ENCODE measurements at regions not wholly inside any gene's neighbourhood (a gene's known extent, or its start where the extent isn't known, plus 50 kb on each side); places are given as distances from the start of the nearest gene placed in this dataset.

DNA sequence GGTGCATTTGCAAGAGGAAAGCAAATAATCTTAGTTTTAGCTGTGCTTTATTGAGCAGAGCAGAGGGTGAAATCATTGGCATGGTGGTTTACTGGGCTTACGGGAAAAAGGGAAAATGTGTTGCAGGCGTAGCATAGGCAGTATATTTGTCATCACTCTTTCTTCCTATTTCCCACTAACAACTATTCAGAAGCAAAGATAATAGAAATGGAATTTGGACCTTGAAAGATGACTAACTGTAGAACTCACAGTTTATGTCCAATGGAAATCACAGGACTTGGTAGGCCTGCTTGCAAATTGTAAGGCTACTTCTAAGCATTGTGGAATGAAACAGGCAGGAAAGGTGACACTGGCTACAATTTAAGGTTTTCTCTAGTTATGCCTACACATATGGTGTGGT is 611.9 kb upstream of the MAN1A1 start:
- Histone ChIP-seq H3K4me3 (ENCODE audit: low read length) (no peak overlapping the region), H3K9ac (ENCODE audit: extremely low read depth, low read length, poor library complexity, severe bottlenecking) (no peak overlapping the region), H3K4me1 (ENCODE audit: control insufficient read depth, insufficient read depth, low read length) (peaks cover 7% of the 10 kb centered on the region), H3K27me3 (ENCODE audit: control insufficient read depth, insufficient read depth, low read length, poor library complexity, severe bottlenecking) (no peaks in the 10 kb centered on the region), H3K36me3 (ENCODE audit: control insufficient read depth, insufficient read depth, low read length) (no peaks in the 10 kb centered on the region), H3K9me3 (ENCODE audit: control insufficient read depth, low read length) (no peaks in the 10 kb centered on the region), H3K27ac (ENCODE audit: low read depth, low read length) (no peak overlapping the region)
- TF ChIP-seq, protein P1, sequence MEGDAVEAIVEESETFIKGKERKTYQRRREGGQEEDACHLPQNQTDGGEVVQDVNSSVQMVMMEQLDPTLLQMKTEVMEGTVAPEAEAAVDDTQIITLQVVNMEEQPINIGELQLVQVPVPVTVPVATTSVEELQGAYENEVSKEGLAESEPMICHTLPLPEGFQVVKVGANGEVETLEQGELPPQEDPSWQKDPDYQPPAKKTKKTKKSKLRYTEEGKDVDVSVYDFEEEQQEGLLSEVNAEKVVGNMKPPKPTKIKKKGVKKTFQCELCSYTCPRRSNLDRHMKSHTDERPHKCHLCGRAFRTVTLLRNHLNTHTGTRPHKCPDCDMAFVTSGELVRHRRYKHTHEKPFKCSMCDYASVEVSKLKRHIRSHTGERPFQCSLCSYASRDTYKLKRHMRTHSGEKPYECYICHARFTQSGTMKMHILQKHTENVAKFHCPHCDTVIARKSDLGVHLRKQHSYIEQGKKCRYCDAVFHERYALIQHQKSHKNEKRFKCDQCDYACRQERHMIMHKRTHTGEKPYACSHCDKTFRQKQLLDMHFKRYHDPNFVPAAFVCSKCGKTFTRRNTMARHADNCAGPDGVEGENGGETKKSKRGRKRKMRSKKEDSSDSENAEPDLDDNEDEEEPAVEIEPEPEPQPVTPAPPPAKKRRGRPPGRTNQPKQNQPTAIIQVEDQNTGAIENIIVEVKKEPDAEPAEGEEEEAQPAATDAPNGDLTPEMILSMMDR (conservative IDR thresholded peaks at IDR 0.05): no peak
- DNase-seq: no peak
- Mint-ChIP-seq H3K27me3 (ENCODE audit: insufficient read depth) (no peaks in the 10 kb centered on the region), H3K4me1 (peaks cover 7% of the 10 kb centered on the region), H3K4me3 (no peak overlapping the region), H3K27ac (no peak overlapping the region), H3K9me3 (no peaks in the 10 kb centered on the region), H3K36me3 (ENCODE audit: low read depth) (no peaks in the 10 kb centered on the region)
- 100% methylated on average over 1 of the region's 2 CpGs; no CpG with 5 or more reads in 1 of the 2 experiments for WGBS, 2 experiments (ENCODE audit: insufficient coverage in 1 of 2, insufficient read length in 1 of 2)

- Histone ChIP-seq H3K27me3 (ENCODE audit: control insufficient read depth, insufficient read depth, low read length, poor library complexity, severe bottlenecking) (no peaks in the 10 kb centered on the region), H3K36me3 (ENCODE audit: control insufficient read depth, insufficient read depth, low read length) (no peaks in the 10 kb centered on the region), H3K27ac (ENCODE audit: low read depth, low read length) (no peak overlapping the region), H3K9me3 (ENCODE audit: control insufficient read depth, low read length) (no peaks in the 10 kb centered on the region), H3K9ac (ENCODE audit: extremely low read depth, low read length, poor library complexity, severe bottlenecking) (no peak overlapping the region), H3K4me1 (ENCODE audit: control insufficient read depth, insufficient read depth, low read length) (peaks cover 7% of the 10 kb centered on the region), H3K4me3 (ENCODE audit: low read length) (no peak overlapping the region)
- TF ChIP-seq, protein P1 (conservative IDR thresholded peaks at IDR 0.05): no peak
- no peaks in the 10 kb centered on the region for H3K27me3 Mint-ChIP-seq (ENCODE audit: insufficient read depth)
- peaks cover 7% of the 10 kb centered on the region for H3K4me1 Mint-ChIP-seq
- H3K36me3 Mint-ChIP-seq (ENCODE audit: low read depth): no peaks in the 10 kb centered on the region
- H3K27ac Mint-ChIP-seq: no peak overlapping the region
- no peaks in the 10 kb centered on the region for H3K9me3 Mint-ChIP-seq
- 92 to 93% methylated on average over 2 to 5 of the region's 5 CpGs for WGBS, 2 experiments (ENCODE audit: insufficient coverage in 1 of 2, insufficient read length in 1 of 2)
- no peak overlapping the region for H3K4me3 Mint-ChIP-seq
- no peak for DNase-seq
Observed at GRCh38 chr6:119960456-119960855, 610.9 kb upstream of the MAN1A1 start.

DNA sequence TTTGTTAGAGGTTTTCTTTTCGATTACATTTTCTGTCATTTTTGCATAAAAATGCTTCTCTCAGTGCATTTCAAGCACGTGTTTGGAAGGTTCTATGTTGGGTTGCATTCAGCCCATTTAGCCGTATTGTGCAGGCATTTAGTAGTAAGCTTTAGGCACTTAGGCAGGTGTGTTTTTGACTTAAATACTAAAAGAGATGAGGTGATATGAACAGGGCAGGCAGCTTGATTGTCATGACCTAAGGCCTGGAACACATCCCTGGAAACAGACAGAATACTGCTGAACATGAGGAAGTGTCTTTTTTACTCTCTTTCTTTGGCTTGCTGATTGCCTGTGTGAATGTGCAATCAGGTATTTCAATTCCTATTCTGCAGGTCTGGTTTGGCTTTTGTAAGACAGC is 610.5 kb upstream of the MAN1A1 start:
- no peaks in the 10 kb centered on the region for H3K27me3 ChIP-seq (ENCODE audit: control insufficient read depth, insufficient read depth, low read length, poor library complexity, severe bottlenecking)
- DNase-seq: no peak
- TF ChIP-seq, protein P1 (conservative IDR thresholded peaks at IDR 0.05): no peak
- H3K4me3 ChIP-seq (ENCODE audit: low read length): no peak overlapping the region
- no peaks in the 10 kb centered on the region for H3K9me3 ChIP-seq (ENCODE audit: control insufficient read depth, low read length)
- peaks cover 7% of the 10 kb centered on the region for H3K4me1 Mint-ChIP-seq
- WGBS, 2 experiments (ENCODE audit: insufficient coverage in 1 of 2, insufficient read length in 1 of 2): 38 to 72% methylated on average over 1 to 3 of the region's 3 CpGs
- no peaks in the 10 kb centered on the region for H3K36me3 ChIP-seq (ENCODE audit: control insufficient read depth, insufficient read depth, low read length)
- no peaks in the 10 kb centered on the region for H3K36me3 Mint-ChIP-seq (ENCODE audit: low read depth)
- no peak overlapping the region for H3K27ac Mint-ChIP-seq
- no peak overlapping the region for H3K9ac ChIP-seq (ENCODE audit: extremely low read depth, low read length, poor library complexity, severe bottlenecking)
- H3K4me3 Mint-ChIP-seq: no peak overlapping the region
- peaks cover 7% of the 10 kb centered on the region for H3K4me1 ChIP-seq (ENCODE audit: control insufficient read depth, insufficient read depth, low read length)
- H3K9me3 Mint-ChIP-seq: no peaks in the 10 kb centered on the region
- no peaks in the 10 kb centered on the region for H3K27me3 Mint-ChIP-seq (ENCODE audit: insufficient read depth)
- no peak overlapping the region for H3K27ac ChIP-seq (ENCODE audit: low read depth, low read length)
